K562 (cell line): ENCODE measurements at regions not wholly inside any gene's neighbourhood (a gene's known extent, or its start where the extent isn't known, plus 50 kb on each side); places are given as distances from the start of the nearest gene placed in this dataset.

Source experiments
- ATAC-seq: fragments of 200-7000 bp; cut with Tn5 transposase; 3 replicates; pipeline ENCODE4 v1.9.1; 2020; ENCODE audit warnings: moderate library complexity
- BruUV-seq: library from RNA; stranded (reverse); fragments of 400-500 nt; replicated peaks from 2 replicates; lab custom pipeline; 2021; lab: Mats Ljungman, UMichigan
- CTCF ChIA-PET: fragments of 300-600 bp; formaldehyde crosslinking; extraction: SDS; loops from one replicate; lab custom pipeline; 2021; ENCODE audit warnings: low intra/inter-chr PET ratio; lab: Yijun Ruan, JAX
- POLR2A ChIA-PET: fragments of 300-600, 350-650 bp; sonication (Branson Sonifier 250); formaldehyde crosslinking; extraction: SDS; loops from one replicate; lab custom pipeline; 2021; ENCODE audit warnings: antibody characterized with exemption, inconsistent platforms; lab: Yijun Ruan, JAX
- DNase-seq, 4 experiments: peaks; one replicate each; pipeline versions ENCODE4 v3.0.0 to v3.0.0-alpha.2; 2011 to 2018; ENCODE audit warnings: low spot score in 3 of 4, mixed read lengths in 3 of 4; ENCODE audit errors: extremely low read depth in 1 of 4
- FAIRE-seq: peaks from 2 replicates; lab custom pipeline; 2011; peaks lifted over from hg19 to GRCh38; lab: Jason Lieb, UNC
- H2AFZ ChIP-seq: 2 replicates; pipeline ENCODE4 v1.6.0; 2011; ENCODE audit warnings: low read depth, low read length, control low read depth, inconsistent platforms
- H3K27ac ChIP-seq: fragments of 200-600 bp; 3 replicates; pipeline ENCODE4 v1.8.0; 2011; ENCODE audit warnings: low read depth, mild to moderate bottlenecking, control low read depth, inconsistent platforms, low read length, moderate library complexity, mixed read lengths; ENCODE audit errors: extremely low read depth
- H3K27me3 ChIP-seq, 2 experiments: fragments of 300-600 bp in 1 of 2; 2 replicates in 1 of 2; 3 replicates in 1 of 2; pipeline versions ENCODE4 v1.6.0 to v1.8.0; 2011; ENCODE audit warnings: inconsistent platforms in 2 of 2, low read length in 2 of 2, mild to moderate bottlenecking in 1 of 2, mixed read lengths in 1 of 2, moderate library complexity in 1 of 2; ENCODE audit not compliant: control insufficient read depth in 2 of 2, insufficient read depth in 2 of 2
- H3K36me3 ChIP-seq: fragments of 300-600 bp; 3 replicates; pipeline ENCODE4 v1.8.0; 2011; ENCODE audit warnings: mild to moderate bottlenecking, low read length, inconsistent platforms; ENCODE audit not compliant: control insufficient read depth, insufficient read depth
- H3K4me1 ChIP-seq, 2 experiments: fragments of 200-600 bp in 1 of 2; replicated peaks in 1 of 2; 2 replicates in 1 of 2; 3 replicates in 1 of 2; pipeline versions ENCODE4 v1.5.1 to v1.8.0; 2011; ENCODE audit warnings: inconsistent platforms in 2 of 2, low read length in 2 of 2, mild to moderate bottlenecking in 1 of 2, mixed read lengths in 1 of 2, moderate library complexity in 1 of 2; ENCODE audit not compliant: control insufficient read depth in 2 of 2, insufficient read depth in 2 of 2
- H3K4me2 ChIP-seq: 2 replicates; pipeline ENCODE4 v1.6.1; 2011; ENCODE audit warnings: low read length, control low read depth, inconsistent platforms, mixed read lengths; ENCODE audit not compliant: insufficient read depth
- H3K4me3 ChIP-seq: fragments of 200-600 bp; sonication (generic), shearing (Covaris generic); 2 replicates; pipeline ENCODE4 v1.5.1; 2016; ENCODE audit warnings: control low read depth, inconsistent platforms
- H3K79me2 ChIP-seq: fragments of 200-600 bp; 3 replicates; pipeline ENCODE4 v1.8.0; 2011; ENCODE audit warnings: low read length, inconsistent platforms; ENCODE audit not compliant: control insufficient read depth, insufficient read depth
- H3K9ac ChIP-seq, 2 experiments: 2 replicates each; pipeline versions ENCODE4 v1.6.0 to v1.6.1; 2011; ENCODE audit warnings: low read depth in 2 of 2, low read length in 2 of 2, control low read depth in 1 of 2, inconsistent platforms in 1 of 2, mild to moderate bottlenecking in 1 of 2, mixed read lengths in 1 of 2; ENCODE audit not compliant: insufficient read depth in 1 of 2
- H3K9me1 ChIP-seq: one replicate; pipeline ENCODE4 v1.6.0; 2011; ENCODE audit warnings: inconsistent platforms, mild to moderate bottlenecking, low read length, moderate library complexity; ENCODE audit not compliant: control insufficient read depth, insufficient read depth
- H3K9me3 ChIP-seq: replicated peaks from 2 replicates; pipeline ENCODE4 v1.5.1; 2011; ENCODE audit warnings: low read depth, low read length, inconsistent platforms; ENCODE audit not compliant: control insufficient read depth, insufficient read depth
- H4K20me1 ChIP-seq: replicated peaks from 2 replicates; pipeline ENCODE4 v1.6.1; 2011; ENCODE audit warnings: low read length, inconsistent platforms, mixed read lengths; ENCODE audit not compliant: control insufficient read depth, insufficient read depth
- CTBP1 ChIP-seq: fragments of 450-650 bp; IDR thresholded peaks from 2 replicates; pipeline ENCODE4 v1.6.1; 2016; ENCODE audit warnings: borderline replicate concordance
- RBM15 ChIP-seq: fragments of 200-400 bp; formaldehyde crosslinking; IDR thresholded peaks from 2 replicates; pipeline ENCODE4 v1.6.1; 2018; ENCODE audit warnings: mild to moderate bottlenecking, low read length, moderate library complexity; ENCODE audit not compliant: insufficient read depth
- RBM17 ChIP-seq: fragments of 200-400 bp; formaldehyde crosslinking; IDR thresholded peaks from 2 replicates; pipeline ENCODE4 v1.6.1; 2017; ENCODE audit warnings: low read depth, mild to moderate bottlenecking, low read length, borderline replicate concordance
- SRF ChIP-seq, 2 experiments: fragments of 250-450, 450-650 bp in 1 of 2; sonication (Bioruptor Pico) in 1 of 2; sonication (generic) in 1 of 2; formaldehyde crosslinking; IDR thresholded peaks; 2 replicates each; pipeline versions ENCODE4 v1.5.0 to v1.5.1; 2020 to 2022; ENCODE audit warnings: mild to moderate bottlenecking in 1 of 2, missing genetic modification reagents in 1 of 2
- TFAP4 ChIP-seq: sonication (generic); formaldehyde crosslinking; IDR thresholded peaks from 2 replicates; pipeline ENCODE4 v1.8.0; 2022; ENCODE audit warnings: missing genetic modification reagents, mild to moderate bottlenecking, moderate library complexity, borderline replicate concordance
- WGBS: fragments of 100-300 bp; shearing (Covaris generic); methylation state at CpG from one replicate; pipeline ENCODE4 v1.1.6; 2016; ENCODE audit warnings: low coverage, mixed read lengths; ENCODE audit not compliant: insufficient coverage; ENCODE audit errors: missing lambda C conversion rate; 5-methylcytosine and 5-hydroxymethylcytosine counted together
- in situ Hi-C: fragments of 300-500 bp; cut with MboI; formaldehyde crosslinking; loops from 4 replicates; pipeline ENCODE4 v1.15.0; 2018; ENCODE audit warnings: inconsistent platforms, mixed read lengths
- intact Hi-C: fragments of 100-400 bp; cut with micrococcal nuclease; formaldehyde crosslinking; loops from 2 replicates; pipeline ENCODE4 v1.14.2; 2022
- TF ChIP-seq, protein P1 (sequence below), 2 experiments: fragments of 250-450 bp in 1 of 2; fragments of 450-650 bp in 1 of 2; sonication (Bioruptor Pico) in 1 of 2; IDR thresholded peaks; 2 replicates each; pipeline versions ENCODE4 v1.6.1 to v1.8.0; 2016 to 2021; ENCODE audit warnings: mild to moderate bottlenecking in 2 of 2, moderate library complexity in 2 of 2, missing compliant biosample characterization in 1 of 2, missing genetic modification characterization in 1 of 2

- Histone ChIP-seq H3K27ac (no peak overlapping the region), H3K4me3 (no peak overlapping the region), H3K9ac (peak overlapping the region in 1 of 2 experiments; percentile 81; a peak in 2 of 4 replicates), H3K4me2 (no peak overlapping the region), H3K79me2 (no peaks in the 10 kb centered on the region), H3K36me3 (no peaks in the 10 kb centered on the region), H3K27me3 (peaks cover 0 to 41% of the 10 kb centered on the region in 2 experiments; a peak in 2 of 5 replicates), H3K9me3 (no peaks in the 10 kb centered on the region), H3K9me1 (no peaks in the 10 kb centered on the region), H3K4me1 (peaks cover 12 to 27% of the 10 kb centered on the region in 2 experiments; a peak in 4 of 5 replicates), H4K20me1 (peaks cover 13% of the 10 kb centered on the region), H2AFZ (no peak overlapping the region)
- in situ Hi-C loops (loop anchor here (10.0 kb wide), 1 partner anchor 253 kb away; no protein-coding TSS in a partner anchor), intact Hi-C loops (loop anchor here (1.0 to 10.0 kb wide), 4 partner anchors 52 to 625 kb away; partner anchors contain the start of gene NECTIN1)
- FAIRE-seq (no peak), DNase-seq (no peak), ATAC-seq (peak; percentile 30)
- CTCF ChIA-PET, result interaction anchor here (0.6 to 2.8 kb wide), 5 partner anchors 142 to 534 kb away, joined by 3 to 16 read pairs (median 4); partner anchors contain the start of gene NECTIN1
- 18% methylated on average over 22 of the region's 22 CpGs for WGBS
- POLR2A ChIA-PET, result no interaction called here
- BruUV-seq, result no TSS peak
- TF ChIP-seq, protein P1, sequence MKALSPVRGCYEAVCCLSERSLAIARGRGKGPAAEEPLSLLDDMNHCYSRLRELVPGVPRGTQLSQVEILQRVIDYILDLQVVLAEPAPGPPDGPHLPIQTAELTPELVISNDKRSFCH (CRISPR knock-in tag; IDR thresholded peaks at IDR 0.05), result no peak
- TF ChIP-seq, protein P1 (tag; IDR thresholded peaks at IDR 0.05), result no peak
- TF ChIP-seq RBM17, result no peak
- TF ChIP-seq SRF (CRISPR knock-in tag; IDR thresholded peaks at IDR 0.05), result no peak
- TF ChIP-seq TFAP4 (CRISPR knock-in tag), result 0 out of 2 replicates have a peak, but pooled peaks have one; percentile 5
- TF ChIP-seq CTBP1, result 0 out of 2 replicates have a peak, but pooled peaks have one; percentile 2
- no peak for TF ChIP-seq RBM15
Observed at GRCh38 chr11:119481667-119482400, 58.9 kb upstream of the THY1 start.
